Naive thymus-derived CD8-positive, alpha-beta T cell (primary cell): ENCODE measurements at regions not wholly inside any gene's neighbourhood (a gene's known extent, or its start where the extent isn't known, plus 50 kb on each side); places are given as distances from the start of the nearest gene placed in this dataset.

Experiments
- ATAC-seq, 2 donors: fragments of 150-1000 bp; cut with Tn5 transposase in 1 of 2; sonication (Bioruptor Pico), chemical (Tn5 transposase) in 1 of 2; 1 replicate in 1 of 2; 2 replicates in 1 of 2; pipeline ENCODE4 v1.10.0; 2021; ENCODE audit warnings: mild to moderate bottlenecking in 2 of 2, moderate library complexity in 2 of 2
- POLR2A ChIA-PET: fragments of 350-600 bp; sonication (Branson Sonifier 250); formaldehyde crosslinking; loops from one replicate; lab custom pipeline; 2021; ENCODE audit warnings: antibody characterized with exemption; lab: Charles Lee
- DNase-seq, 10 donors: peaks; one replicate each; pipeline versions ENCODE4 v3.0.0 to v3.0.0-alpha.2; 2020 to 2022
- H3K27ac Mint-ChIP-seq, 10 donors: one replicate each; pipeline ENCODE4 v1.8.0; 2020 to 2022; ENCODE audit warnings: mild to moderate bottlenecking in 10 of 10, mixed read lengths in 10 of 10, moderate library complexity in 4 of 10, inconsistent platforms in 1 of 10
- H3K27me3 Mint-ChIP-seq, 5 donors: one replicate each; pipeline ENCODE4 v1.8.0; 2021 to 2022; ENCODE audit warnings: mixed read lengths in 5 of 5
- H3K36me3 Mint-ChIP-seq, 3 donors: one replicate each; pipeline ENCODE4 v1.8.0; 2020 to 2022; ENCODE audit warnings: mixed read lengths in 3 of 3, mild to moderate bottlenecking in 2 of 3, inconsistent platforms in 1 of 3
- H3K4me1 Mint-ChIP-seq, 4 donors: one replicate each; pipeline ENCODE4 v1.8.0; 2021 to 2022; ENCODE audit warnings: mixed read lengths in 4 of 4
- H3K4me3 Mint-ChIP-seq, 10 donors: one replicate each; pipeline ENCODE4 v1.8.0; 2020 to 2022; ENCODE audit warnings: mild to moderate bottlenecking in 10 of 10, mixed read lengths in 10 of 10, moderate library complexity in 6 of 10, inconsistent platforms in 1 of 10
- H3K9me3 Mint-ChIP-seq, 9 donors: one replicate each; pipeline ENCODE4 v1.8.0; 2020 to 2022; ENCODE audit warnings: mixed read lengths in 9 of 9, mild to moderate bottlenecking in 3 of 9, inconsistent platforms in 1 of 9, moderate library complexity in 1 of 9

GRCh38 chr11:131025421-131026125, 109.3 kb upstream of the SNX19 start:
- no peak for ATAC-seq
- H3K27me3 Mint-ChIP-seq = peaks cover 0 to 3% (median 0%) of the 10 kb centered on the region in 5 donors
- POLR2A ChIA-PET = no interaction called here

GRCh38 chr11:131027491-131027890, 111.2 kb upstream of the SNX19 start:
- no peak overlapping the region for H3K27ac Mint-ChIP-seq
- no peaks in the 10 kb centered on the region for H3K36me3 Mint-ChIP-seq
- ATAC-seq = no peak
- DNase-seq = no peak
- peaks cover 0 to 2% (median 0%) of the 10 kb centered on the region in 9 donors for H3K9me3 Mint-ChIP-seq
- H3K27me3 Mint-ChIP-seq = peaks cover 0 to 3% (median 0%) of the 10 kb centered on the region in 5 donors
- no peaks in the 10 kb centered on the region for H3K4me1 Mint-ChIP-seq
- POLR2A ChIA-PET = no interaction called here
- no peak overlapping the region for H3K4me3 Mint-ChIP-seq

More at GRCh38 chr11:131025421-131026125, 109.3 kb upstream of the SNX19 start:
- no peaks in the 10 kb centered on the region for H3K36me3 Mint-ChIP-seq
- H3K9me3 Mint-ChIP-seq = peaks cover 0 to 2% (median 0%) of the 10 kb centered on the region in 9 donors
- DNase-seq = no peak
- H3K4me3 Mint-ChIP-seq = no peak overlapping the region
- no peaks in the 10 kb centered on the region for H3K4me1 Mint-ChIP-seq
- no peak overlapping the region for H3K27ac Mint-ChIP-seq

GRCh38 chr11:131033151-131033651, 116.9 kb upstream of the SNX19 start:
- no peak for ATAC-seq
- H3K4me1 Mint-ChIP-seq = no peaks in the 10 kb centered on the region

GRCh38 chr11:131036514-131036913, 120.2 kb upstream of the SNX19 start:
- Mint-ChIP-seq H3K36me3 (no peaks in the 10 kb centered on the region), H3K4me3 (no peak overlapping the region), H3K9me3 (peaks cover 0 to 11% (median 0%) of the 10 kb centered on the region in 9 donors), H3K4me1 (no peaks in the 10 kb centered on the region), H3K27ac (no peak overlapping the region), H3K27me3 (peaks cover 0 to 29% (median 9%) of the 10 kb centered on the region in 5 donors)
- POLR2A ChIA-PET = no interaction called here
- no peak for ATAC-seq
- DNase-seq = no peak

More at GRCh38 chr11:131033151-131033651, 116.9 kb upstream of the SNX19 start:
- Mint-ChIP-seq H3K9me3 (peaks cover 0 to 2% (median 0%) of the 10 kb centered on the region in 9 donors), H3K36me3 (no peaks in the 10 kb centered on the region), H3K27ac (no peak overlapping the region), H3K27me3 (peaks cover 0 to 8% (median 3%) of the 10 kb centered on the region in 5 donors), H3K4me3 (no peak overlapping the region)
- POLR2A ChIA-PET = no interaction called here
- no peak for DNase-seq

GRCh38 chr11:131037873-131038272, 121.6 kb upstream of the SNX19 start:
- H3K4me1 Mint-ChIP-seq = no peaks in the 10 kb centered on the region

GRCh38 chr11:131038597-131038996, 122.3 kb upstream of the SNX19 start:
- H3K4me3 Mint-ChIP-seq = no peak overlapping the region
- ATAC-seq = no peak
- no peaks in the 10 kb centered on the region for H3K36me3 Mint-ChIP-seq
- H3K27ac Mint-ChIP-seq = no peak overlapping the region
- H3K4me1 Mint-ChIP-seq = no peaks in the 10 kb centered on the region
- DNase-seq = no peak
- POLR2A ChIA-PET = no interaction called here
- peaks cover 0 to 29% (median 9%) of the 10 kb centered on the region in 5 donors for H3K27me3 Mint-ChIP-seq
- H3K9me3 Mint-ChIP-seq = peaks cover 0 to 11% (median 0%) of the 10 kb centered on the region in 9 donors

More at GRCh38 chr11:131037873-131038272, 121.6 kb upstream of the SNX19 start:
- Mint-ChIP-seq H3K27ac (no peak overlapping the region), H3K36me3 (no peaks in the 10 kb centered on the region), H3K4me3 (no peak overlapping the region), H3K9me3 (peaks cover 0 to 11% (median 0%) of the 10 kb centered on the region in 9 donors), H3K27me3 (peaks cover 0 to 29% (median 9%) of the 10 kb centered on the region in 5 donors)
- no peak for DNase-seq
- POLR2A ChIA-PET = no interaction called here
- ATAC-seq = no peak

- H3K4me3 Mint-ChIP-seq = no peak overlapping the region
- ATAC-seq (no peak), DNase-seq (no peak)
- no peaks in the 10 kb centered on the region for H3K4me1 Mint-ChIP-seq
- H3K9me3 Mint-ChIP-seq = peaks cover 0 to 11% (median 2%) of the 10 kb centered on the region in 9 donors
- no peaks in the 10 kb centered on the region for H3K36me3 Mint-ChIP-seq
- POLR2A ChIA-PET = no interaction called here
- H3K27ac Mint-ChIP-seq = no peak overlapping the region
- H3K27me3 Mint-ChIP-seq = peaks cover 0 to 34% (median 12%) of the 10 kb centered on the region in 5 donors
Observed at GRCh38 chr11:131041331-131042040, 125.2 kb upstream of the SNX19 start.

- Mint-ChIP-seq H3K27ac (no peak overlapping the region), H3K4me1 (no peaks in the 10 kb centered on the region), H3K27me3 (peaks cover 0 to 39% (median 9%) of the 10 kb centered on the region in 5 donors), H3K9me3 (peaks cover 0 to 11% (median 2%) of the 10 kb centered on the region in 9 donors), H3K4me3 (no peak overlapping the region), H3K36me3 (no peaks in the 10 kb centered on the region)
- POLR2A ChIA-PET = no interaction called here
- no peak for DNase-seq
- ATAC-seq = no peak
Observed at GRCh38 chr11:131042041-131042390, 125.7 kb upstream of the SNX19 start.

- Mint-ChIP-seq H3K27ac (no peak overlapping the region), H3K27me3 (peaks cover 0 to 37% (median 9%) of the 10 kb centered on the region in 5 donors), H3K4me1 (no peaks in the 10 kb centered on the region), H3K36me3 (no peaks in the 10 kb centered on the region), H3K4me3 (no peak overlapping the region), H3K9me3 (peaks cover 0 to 21% (median 2%) of the 10 kb centered on the region in 9 donors)
- ATAC-seq (no peak), DNase-seq (no peak)
- POLR2A ChIA-PET = no interaction called here
Observed at GRCh38 chr11:131043251-131043650, 127.0 kb upstream of the SNX19 start.

- no peak overlapping the region for H3K27ac Mint-ChIP-seq
- DNase-seq = no peak
- peaks cover 0 to 21% (median 5%) of the 10 kb centered on the region in 5 donors for H3K27me3 Mint-ChIP-seq
- peaks cover 0 to 22% (median under 1%) of the 10 kb centered on the region in 9 donors for H3K9me3 Mint-ChIP-seq
- POLR2A ChIA-PET = no interaction called here
- ATAC-seq = no peak
- no peak overlapping the region for H3K4me3 Mint-ChIP-seq
- no peaks in the 10 kb centered on the region for H3K36me3 Mint-ChIP-seq
- H3K4me1 Mint-ChIP-seq = no peaks in the 10 kb centered on the region
Observed at GRCh38 chr11:131044851-131045250, 128.6 kb upstream of the SNX19 start.

GRCh38 chr11:131052367-131052766, 136.1 kb upstream of the SNX19 start:
- POLR2A ChIA-PET = no interaction called here
- Mint-ChIP-seq H3K4me1 (no peaks in the 10 kb centered on the region), H3K4me3 (no peak overlapping the region), H3K36me3 (no peaks in the 10 kb centered on the region), H3K27ac (no peak overlapping the region), H3K9me3 (peaks cover 0 to 9% (median 0%) of the 10 kb centered on the region in 9 donors), H3K27me3 (peaks cover 1 to 35% (median 8%) of the 10 kb centered on the region in 5 donors)
- no peak for DNase-seq
- no peak for ATAC-seq

GRCh38 chr11:131056036-131056435, 139.8 kb upstream of the SNX19 start:
- POLR2A ChIA-PET = no interaction called here
- DNase-seq = no peak
- Mint-ChIP-seq H3K9me3 (no peaks in the 10 kb centered on the region), H3K36me3 (no peaks in the 10 kb centered on the region), H3K4me3 (no peak overlapping the region), H3K27me3 (peaks cover 3 to 23% (median 14%) of the 10 kb centered on the region in 5 donors), H3K27ac (no peak overlapping the region), H3K4me1 (no peaks in the 10 kb centered on the region)
- ATAC-seq = no peak

GRCh38 chr11:131063638-131064037, 147.4 kb upstream of the SNX19 start:
- H3K27ac Mint-ChIP-seq = no peak overlapping the region
- H3K36me3 Mint-ChIP-seq = no peaks in the 10 kb centered on the region
- DNase-seq (no peak), ATAC-seq (no peak)
- no peaks in the 10 kb centered on the region for H3K4me1 Mint-ChIP-seq
- H3K9me3 Mint-ChIP-seq = no peaks in the 10 kb centered on the region
- POLR2A ChIA-PET = no interaction called here
- H3K27me3 Mint-ChIP-seq = peaks cover 5 to 42% (median 20%) of the 10 kb centered on the region in 5 donors
- H3K4me3 Mint-ChIP-seq = no peak overlapping the region
